COR-L47 (cell line): ENCODE measurements at regions not wholly inside any gene's neighbourhood (a gene's known extent, or its start where the extent isn't known, plus 50 kb on each side); places are given as distances from the start of the nearest gene placed in this dataset.
"Not testable (repeated sequence)": the region's sequence is repeated elsewhere in the genome, so short reads cannot be mapped to it uniquely, and the experiment has no call there.

Source experiments
- DNase-seq: peaks from one replicate; lab custom pipeline; 2025; lab: John Stamatoyannopoulos, UW

DNA sequence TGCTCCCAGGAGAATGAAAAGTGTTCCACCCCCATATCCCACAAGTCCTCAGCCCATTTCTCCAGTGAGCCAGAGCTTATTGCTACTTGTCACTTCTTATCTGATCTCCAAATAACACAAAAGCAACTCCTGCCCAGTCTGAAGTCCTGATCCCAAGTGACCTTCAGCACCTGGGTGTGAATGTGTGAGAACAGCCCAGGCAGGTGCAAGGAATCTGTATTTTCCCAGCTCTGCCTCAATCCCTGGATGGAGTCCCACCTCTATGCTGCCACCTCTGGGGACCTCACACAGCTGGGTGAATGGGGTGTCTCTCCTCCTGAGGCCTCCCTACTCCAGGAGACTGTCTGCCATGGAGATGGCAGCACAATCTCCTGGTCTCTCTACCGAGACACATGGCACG is 402.4 kb upstream of the PROX1 start:
- DNase-seq = no peak

DNA sequence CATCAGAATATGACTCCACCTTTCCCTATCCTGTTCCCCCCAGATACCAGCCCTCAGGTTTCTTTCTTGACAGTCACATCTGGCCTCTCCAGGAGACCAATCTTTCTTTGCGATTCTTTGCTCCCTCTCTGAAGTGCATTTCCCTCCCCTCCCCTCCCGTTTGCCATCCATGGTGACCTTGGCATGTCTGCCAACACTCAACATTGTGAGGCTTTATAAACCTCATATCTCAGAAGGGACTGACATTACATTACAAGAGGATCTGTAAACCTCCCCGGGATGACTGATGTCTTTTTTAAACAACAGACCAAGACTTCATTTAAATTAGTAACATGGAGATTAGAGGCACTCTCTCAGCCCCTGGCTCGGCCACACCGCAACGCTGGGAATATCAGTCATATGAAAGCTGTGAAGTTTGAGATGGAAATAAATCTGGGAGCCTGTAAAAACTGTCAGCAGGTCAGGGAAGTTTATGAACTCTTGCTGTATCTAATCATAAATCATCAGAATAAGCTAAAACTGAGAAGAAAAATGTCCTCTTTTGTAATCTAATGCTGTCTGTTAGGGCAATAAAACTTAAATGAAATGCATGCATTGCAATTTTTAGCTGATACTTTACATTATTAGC is 401.7 kb upstream of the PROX1 start:
- no peak for DNase-seq

DNA sequence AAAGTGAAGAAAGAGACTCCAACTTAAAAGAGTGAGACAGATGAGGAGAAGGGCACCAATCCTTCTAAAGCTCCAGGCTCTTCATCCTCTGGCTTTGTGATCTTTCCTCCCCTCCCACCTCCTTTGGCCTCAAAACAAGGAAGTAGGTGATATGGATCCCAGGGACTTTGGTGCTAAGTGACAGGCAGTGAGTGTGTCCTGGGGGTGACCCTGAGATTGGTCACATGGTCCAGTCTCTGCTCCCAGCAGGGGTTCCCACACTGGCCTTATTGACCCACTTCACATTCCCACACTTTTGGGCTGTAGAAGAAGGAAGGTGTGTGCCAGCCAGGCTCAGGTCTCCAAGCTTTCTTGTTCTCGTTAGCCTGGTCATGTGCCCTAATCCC is 401.2 kb upstream of the PROX1 start:
- DNase-seq = no peak

DNA sequence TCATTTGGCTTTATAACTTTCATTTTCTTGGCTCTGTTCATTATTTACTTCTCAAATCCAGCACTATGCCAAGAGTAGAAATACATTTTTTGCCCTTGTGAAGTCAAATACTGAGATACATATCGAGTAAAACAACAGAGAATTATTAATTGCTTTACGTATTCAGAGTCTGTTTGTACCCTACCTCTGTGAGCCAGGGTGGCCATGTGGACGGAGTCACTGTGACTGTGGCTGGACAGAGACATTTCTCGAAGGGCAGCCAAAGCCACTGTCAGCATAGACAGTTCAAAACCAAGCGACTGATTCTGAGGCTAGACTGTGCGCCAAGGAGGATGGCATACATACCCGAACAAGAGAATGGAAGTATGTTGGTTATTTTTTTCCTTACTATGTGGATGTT is 391.0 kb upstream of the PROX1 start:
- no peak for DNase-seq

DNA sequence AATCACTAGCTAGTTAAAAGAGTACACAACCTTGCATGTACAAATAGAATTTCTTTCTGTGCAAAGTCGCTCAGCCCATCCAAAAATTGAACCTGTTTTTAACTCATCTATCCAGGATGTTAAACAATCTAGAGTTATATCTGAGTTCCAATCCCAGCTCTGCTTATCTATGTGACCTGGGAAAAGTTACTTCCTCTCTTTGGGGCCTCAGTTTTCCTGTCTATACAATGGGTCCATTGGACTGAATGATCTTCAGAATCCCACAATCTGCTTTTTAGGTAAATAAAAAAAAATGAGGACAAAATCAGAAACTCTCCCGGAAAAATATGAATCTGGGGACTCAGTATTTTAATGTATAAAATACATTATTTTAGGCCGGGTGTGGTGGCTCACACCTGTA is 389.5 kb upstream of the PROX1 start:
- DNase-seq = no peak

DNA sequence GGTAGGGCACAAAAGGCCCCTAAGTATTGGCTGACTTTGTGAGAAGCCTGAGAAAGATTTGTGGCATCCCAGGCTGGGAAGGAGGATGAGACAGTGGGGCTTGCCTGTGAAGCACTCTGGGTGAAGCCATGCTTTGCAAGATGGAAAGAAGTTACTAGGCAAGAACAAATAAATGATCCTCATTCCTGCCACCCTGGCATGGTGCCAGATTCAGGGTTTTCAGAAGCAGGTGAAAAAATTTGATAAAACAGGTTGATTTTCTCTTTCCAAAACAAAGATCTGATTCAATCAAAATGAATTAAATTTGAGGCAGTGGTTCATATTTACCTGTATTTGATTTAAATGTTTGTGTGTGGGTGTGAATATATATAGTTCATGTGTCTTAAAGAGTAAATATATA is 386.9 kb upstream of the PROX1 start:
- no peak for DNase-seq

DNA sequence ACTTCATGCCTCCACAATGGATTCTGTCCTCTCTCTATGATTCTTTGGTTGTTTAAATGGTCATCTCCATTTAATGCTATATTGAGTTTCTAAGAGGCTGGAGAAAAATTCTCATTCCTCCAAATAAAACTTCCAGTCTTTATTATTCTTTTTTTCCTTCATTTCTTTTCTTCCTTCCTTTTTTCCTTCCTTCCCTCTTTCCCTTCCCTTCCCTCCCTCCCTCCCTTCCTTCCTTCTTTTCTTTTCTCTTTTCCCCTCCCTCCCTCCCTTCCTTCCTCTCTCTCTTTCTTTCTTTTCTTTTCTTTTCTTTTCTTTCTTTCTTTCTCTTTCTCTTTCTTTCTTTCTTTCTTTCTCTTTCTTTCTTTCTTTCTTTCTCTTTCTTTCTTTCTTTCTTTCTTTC is 386.1 kb upstream of the PROX1 start:
- not testable (repeated sequence) for DNase-seq

DNA sequence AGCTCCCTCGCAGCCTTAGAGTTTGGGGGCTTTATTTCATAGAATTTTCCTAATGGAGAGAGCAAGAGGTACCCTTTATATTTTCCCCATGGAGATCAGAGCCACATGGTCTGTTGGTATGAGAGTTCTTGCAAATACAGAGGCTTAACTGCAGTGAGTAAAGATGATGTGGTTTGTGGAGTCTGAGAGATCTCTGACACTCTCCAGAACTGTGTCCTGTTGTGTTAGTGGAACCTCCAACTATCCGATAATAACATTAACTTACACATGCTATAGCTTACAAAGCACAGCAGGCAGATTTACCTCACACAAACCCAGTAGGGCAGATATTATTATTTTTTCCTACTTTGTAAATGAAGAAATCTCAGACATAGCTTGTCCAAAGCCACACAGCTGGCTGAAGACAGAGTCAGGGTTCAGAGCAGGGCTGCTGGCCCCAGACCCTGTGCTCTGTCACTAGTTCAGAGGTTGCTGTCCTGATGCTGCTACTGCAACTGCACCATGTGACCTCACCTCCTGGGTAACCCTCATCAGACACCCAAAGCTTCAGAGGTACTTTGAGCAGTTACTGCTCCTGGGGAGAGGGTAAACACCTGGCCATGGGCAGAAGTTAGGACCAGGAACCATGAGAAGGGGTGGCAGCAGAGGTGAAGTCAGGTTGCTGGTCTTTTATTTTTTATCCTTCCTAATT is 384.8 kb upstream of the PROX1 start:
- no peak for DNase-seq

DNA sequence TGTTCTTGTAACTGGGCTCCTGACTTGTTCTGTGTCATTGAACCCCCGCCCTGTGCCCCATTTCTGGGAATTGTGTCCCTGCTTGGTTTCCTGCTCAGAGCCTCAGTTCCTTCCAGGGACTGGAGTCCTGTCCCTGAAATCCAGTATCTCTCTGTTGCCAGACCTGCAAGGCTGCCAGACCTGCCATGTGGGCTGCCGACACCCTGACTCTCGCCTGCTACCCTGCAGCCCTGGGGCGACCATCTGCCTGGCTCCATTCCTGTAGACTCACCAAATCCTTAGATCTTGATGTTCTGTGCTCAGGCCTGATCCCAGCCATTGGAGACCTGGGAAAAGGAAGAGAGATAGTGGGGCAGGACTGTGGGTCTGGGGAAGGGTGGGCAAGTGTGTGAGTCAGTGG is 383.3 kb upstream of the PROX1 start:
- no peak for DNase-seq

DNA sequence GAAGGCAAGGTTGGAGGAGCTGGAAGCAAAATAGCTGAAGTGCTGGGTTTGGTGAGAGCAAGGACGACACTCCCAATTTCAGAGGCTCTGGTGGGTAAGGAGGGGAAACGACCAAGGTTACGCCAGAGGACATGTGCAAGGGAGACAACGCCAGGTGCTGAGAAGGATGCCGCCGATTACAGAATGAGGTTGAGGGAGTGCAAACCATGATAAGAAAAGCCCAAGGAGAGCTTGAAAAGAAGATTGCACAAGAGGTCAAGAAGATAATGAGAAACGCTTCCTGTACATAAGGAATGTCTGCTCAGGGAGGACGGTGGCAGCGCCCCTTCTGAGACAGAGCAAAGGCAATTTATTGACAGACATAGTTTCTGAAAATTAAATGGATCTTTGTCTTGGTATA is 382.0 kb upstream of the PROX1 start:
- DNase-seq = no peak

DNA sequence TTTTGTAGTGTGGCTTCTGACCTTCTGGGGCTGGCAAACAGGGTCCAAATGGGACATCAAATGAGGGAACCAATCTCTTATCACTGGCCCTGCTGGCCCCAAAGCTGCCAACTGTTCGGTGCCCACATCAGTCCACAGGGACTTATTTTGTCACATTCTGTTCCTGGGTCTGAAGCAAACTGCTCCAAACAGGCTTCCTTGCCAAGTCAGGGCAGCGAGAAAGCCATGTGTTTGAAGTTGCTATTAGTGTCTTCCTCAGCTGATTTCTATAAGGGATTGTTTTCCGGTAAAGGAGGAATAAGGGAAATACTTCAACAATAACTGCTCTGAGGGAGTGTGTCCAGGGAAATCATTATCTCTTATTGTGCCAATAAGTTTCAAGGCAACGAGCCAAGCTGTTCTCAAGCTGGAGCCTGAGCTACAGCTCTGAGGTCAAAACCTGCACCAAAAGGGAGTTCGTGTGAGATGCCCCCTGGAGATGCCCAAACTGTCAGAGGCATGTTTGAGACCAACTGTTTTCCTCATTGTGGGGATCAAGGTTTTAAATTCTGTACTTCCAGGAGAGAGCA is 381.4 kb upstream of the PROX1 start:
- DNase-seq = peak; percentile 11

DNA sequence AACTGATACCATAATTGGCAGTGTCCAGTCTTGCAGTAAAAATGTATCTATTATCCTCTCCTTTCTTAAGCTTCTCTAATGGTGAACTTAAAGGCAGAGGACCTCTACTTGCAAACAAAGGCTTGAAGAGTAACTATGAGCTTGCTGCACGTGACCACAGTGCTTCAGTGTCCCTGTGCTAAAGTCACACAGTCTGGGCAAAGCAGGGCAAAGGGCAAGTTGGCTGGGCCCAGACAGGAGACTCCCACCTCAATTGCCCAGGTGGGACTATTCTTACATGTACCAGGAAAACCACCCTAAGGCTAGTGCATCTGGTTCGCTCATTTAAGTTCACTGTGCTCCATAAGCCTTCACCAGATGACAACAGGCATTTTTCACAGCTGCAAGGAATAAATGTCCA is 374.2 kb upstream of the PROX1 start:
- DNase-seq = no peak

DNA sequence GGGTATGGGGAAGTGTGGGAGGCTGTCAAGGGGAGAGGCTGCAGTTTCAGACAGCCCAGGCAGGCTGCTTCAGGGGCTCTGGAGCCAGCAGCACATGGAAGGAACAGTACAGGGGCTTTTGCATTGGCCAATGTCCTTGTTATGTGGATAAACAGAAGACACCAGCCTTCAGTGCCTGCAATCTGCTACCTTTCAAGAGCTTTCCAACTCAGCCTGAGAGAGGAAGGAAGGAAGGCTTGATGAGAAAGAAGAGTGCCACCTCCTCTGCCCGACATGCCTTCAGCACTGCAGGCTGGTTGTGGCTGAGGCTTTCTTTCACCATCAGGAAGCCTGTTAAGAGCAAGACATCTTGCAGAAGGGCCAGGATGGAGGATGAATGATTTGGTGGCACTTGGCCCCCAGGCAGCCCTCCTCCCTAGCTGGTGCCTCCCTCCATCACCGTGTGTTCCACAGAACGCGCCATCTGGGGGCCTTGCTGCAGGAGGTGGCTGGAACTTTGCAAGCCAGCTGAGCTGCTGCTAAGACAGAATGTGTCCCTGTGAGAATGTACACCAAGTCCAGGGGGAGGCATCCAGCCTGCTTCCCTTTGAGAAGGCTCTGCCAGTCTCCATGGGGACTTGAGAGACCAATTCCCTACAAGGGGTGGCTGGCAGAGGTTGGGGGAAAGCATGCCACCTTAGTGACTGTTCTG is 372.4 kb upstream of the PROX1 start:
- DNase-seq = no peak

DNA sequence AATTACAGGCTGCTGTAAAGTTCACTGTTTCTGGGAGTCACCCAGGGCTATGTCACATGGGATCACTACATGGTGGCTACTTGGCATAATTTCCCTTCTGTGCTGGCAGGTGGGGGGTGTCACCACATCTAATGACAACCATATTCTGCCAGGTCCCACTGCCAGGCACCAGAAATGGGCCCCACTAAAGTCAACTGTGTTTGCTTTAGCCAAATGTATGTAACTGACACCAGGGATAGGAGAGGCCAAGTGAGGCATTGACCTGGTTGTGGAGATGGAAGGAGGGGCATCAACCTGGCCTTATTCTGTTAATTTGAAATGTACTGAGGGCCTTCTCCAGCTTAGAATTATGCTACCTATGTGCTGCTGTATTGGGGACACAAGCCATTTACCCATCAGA is 370.6 kb upstream of the PROX1 start:
- no peak for DNase-seq

DNA sequence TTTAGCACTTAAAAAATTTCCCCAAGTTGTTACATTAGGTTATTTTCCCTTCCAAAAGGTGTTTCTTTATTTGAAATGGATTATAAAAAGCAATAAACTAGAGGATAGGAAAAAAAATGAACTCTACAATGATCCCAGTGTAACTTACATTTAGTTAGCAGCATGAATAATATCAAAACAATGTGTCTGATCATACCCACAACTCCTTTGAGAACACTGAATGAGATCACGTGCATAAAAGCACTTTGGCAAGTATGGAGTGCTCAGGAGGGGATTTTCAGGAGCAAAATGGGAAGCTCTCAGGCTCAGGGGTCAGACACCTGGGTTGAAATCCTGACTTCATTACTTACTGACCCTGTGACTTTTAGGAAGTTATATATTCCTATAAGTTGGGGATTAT is 369.7 kb upstream of the PROX1 start:
- no peak for DNase-seq

DNA sequence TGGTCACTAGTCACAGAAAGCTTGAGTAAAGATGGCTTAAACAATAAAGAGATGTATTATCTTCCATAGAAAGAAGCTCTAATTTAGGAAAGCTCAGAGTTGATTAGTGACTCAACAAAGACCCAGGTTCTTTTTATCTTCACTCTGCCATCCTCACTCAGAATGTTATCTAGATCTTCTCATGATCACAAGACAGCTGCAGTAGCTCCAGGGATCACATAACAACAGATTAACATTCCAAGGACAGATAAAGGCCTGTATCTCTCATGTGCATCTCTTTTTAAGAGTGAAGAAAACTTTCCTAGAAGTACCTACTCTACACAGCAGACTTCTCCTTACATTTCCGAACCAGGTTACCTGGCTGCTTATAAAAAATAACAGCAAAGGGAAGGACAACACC is 368.7 kb upstream of the PROX1 start:
- DNase-seq = no peak

DNA sequence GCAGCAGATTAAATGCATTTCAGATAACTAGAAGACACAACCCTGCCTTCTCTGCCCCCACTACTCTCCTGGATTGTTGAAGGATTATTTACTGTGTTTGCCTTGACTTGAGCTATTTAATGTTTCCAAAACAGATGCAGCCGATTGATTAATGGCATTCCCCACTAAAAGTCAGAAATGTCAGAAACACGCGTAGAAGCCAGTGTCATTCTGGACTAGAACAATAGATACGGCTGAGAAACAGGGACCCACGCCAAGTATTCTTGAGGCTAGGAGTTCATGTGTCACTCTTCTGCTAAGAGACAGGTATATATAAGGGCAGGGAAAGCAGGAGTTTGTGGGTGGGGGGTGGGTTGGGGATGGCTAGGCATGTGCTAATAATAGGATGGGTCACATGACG is 366.7 kb upstream of the PROX1 start:
- DNase-seq = no peak

DNA sequence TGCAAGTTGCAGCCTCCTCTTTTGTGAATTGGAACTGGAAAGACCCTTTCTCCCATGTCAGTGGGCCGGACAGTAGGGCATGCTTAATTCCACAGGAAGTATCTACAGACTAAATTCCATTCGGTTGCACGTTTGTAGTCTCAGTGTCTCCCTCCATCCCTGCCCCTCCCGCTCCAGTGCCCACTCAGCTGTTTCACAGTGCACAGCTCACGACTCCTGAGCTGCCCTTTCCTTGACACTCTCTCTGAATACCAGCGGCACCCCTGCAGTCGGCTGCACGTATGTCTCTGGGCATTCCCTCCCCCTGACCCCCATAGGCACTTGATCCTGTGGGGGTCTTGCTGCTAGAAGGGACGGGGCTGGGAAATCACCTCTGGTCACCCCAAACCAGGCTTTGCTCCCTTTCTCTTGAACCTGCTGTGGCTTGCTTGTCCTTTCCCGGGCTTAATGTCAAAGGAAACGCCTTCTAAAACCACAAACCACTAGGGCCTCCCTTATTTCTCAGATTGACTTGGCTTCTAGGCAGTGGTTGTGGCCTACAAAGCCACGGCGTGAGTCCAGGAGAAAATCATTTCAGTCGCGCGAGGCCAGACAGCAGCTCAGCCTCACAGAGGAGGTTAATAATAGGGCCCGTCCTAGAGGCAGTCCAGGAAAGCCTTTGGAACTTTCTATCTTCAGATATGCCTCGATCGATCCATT is 365.3 kb upstream of the PROX1 start:
- DNase-seq = no peak

DNA sequence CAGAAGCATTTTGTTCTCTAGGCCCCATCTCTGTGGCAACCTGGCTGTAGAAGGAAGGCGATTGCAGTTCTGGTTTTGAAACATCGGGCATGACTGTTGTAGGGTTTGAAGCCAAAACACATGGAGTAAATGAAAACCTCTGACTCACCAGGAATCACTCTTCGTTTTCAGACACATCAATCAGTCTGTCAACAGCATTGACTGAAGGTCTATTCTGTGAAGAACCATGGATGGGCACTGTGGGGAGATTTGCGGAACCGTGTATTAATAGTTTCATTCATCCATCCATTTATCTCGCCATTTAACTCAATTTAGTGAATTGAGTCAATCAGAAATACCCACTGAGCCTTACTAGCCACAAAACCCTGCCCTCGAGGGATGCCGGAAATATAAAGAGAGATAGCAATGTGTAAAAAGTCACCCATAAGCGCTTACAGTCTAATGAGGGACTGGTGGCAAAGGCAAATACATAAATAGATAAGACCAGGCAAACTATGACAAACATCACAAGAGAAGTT is 364.6 kb upstream of the PROX1 start:
- DNase-seq = no peak

DNA sequence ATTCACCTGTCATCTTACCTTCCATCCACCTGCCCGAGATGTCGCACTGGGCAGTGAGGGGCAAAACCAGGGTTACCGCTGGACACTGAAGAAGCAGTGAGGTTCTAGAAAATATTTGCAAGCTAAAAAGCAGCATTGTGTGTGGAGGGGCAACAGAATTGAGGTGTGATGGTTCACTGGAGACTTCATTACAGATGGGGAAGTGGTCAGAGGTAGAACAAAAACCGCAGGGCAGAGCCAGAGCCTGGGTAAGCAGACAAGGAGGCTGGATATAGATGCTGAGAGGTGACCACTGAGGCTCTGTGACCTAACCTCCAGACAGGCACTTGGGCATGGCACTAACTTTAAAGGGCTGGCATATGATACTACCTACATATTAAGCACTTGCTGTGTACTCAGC is 363.9 kb upstream of the PROX1 start:
- DNase-seq = no peak

DNA sequence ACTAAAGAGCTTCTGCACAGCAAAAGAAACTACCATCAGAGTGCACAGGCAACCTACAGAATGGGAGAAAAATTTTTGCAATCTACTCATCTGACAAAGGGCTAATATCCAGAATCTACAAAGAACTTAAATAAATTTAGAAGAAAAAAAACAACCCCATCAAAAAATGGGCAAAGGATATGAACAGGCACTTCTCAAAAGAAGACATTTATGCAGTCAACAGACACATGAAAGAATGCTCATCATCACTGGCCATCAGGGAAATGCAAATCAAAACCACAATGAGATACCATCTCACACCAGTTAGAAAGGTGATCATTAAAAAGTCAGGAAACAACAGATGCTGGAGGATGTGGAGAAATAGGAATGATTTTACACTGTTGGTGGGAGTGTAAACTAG is 351.0 kb upstream of the PROX1 start:
- not testable (repeated sequence) for DNase-seq

DNA sequence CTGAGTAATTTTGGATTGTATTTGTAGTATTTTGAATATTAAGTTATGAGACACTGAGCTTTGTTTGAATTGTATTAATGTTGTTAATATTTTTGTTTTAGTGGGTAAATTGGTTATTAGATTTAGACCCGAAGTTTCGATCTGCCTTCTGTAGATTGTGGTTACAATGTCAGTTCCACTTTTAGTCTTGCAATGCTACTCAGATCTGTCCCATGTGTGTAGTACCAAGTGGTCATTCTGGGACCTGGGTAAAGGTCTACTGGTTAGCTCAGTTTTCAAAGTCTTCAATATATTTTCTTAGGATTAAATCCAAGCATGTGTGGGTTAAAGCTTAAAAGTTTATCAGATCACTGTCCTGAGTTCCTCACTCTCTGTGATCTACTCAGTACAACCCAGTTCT is 346.5 kb upstream of the PROX1 start:
- no peak for DNase-seq

DNA sequence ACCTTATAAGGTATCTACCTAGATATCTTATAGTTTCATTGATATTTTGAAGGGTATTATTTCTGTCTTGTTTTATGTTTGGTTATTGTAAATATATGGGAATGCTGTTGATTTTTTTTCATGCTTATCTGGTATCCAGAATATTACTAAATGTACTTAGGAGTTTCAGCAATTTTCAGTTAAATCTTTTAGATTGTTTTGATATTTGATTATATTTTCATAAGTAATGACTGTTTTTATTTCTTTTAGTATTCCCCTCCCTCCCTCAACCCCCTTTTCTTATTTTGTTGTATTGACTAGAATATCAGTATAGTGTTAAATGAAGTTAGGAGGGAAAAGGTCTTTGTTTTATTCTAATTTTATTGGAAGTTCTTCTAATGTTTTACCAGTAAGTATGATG is 344.4 kb upstream of the PROX1 start:
- DNase-seq = no peak
